Astrocyte of the cerebellum (primary cell): ENCODE measurements at regions not wholly inside any gene's neighbourhood (a gene's known extent, or its start where the extent isn't known, plus 50 kb on each side); places are given as distances from the start of the nearest gene placed in this dataset.

Source experiments
- DNase-seq: peaks from one replicate; pipeline ENCODE4 v3.0.0-alpha.2; 2011; ENCODE audit warnings: low read depth
- H3K4me3 ChIP-seq: 2 replicates; pipeline ENCODE4 v1.5.1; 2011; ENCODE audit warnings: mild to moderate bottlenecking, low read depth, low read length, moderate library complexity
- CTCF ChIP-seq: IDR thresholded peaks from 2 replicates; pipeline ENCODE4 v1.5.1; 2012; ENCODE audit warnings: low read length, low read depth, moderate library complexity, mild to moderate bottlenecking; ENCODE audit errors: missing control alignments
- in situ Hi-C: cut with HindIII; loops from 2 replicates; pipeline ENCODE4 v1.10.0; 2017; ENCODE audit warnings: low sequenced_read_pairs

DNA sequence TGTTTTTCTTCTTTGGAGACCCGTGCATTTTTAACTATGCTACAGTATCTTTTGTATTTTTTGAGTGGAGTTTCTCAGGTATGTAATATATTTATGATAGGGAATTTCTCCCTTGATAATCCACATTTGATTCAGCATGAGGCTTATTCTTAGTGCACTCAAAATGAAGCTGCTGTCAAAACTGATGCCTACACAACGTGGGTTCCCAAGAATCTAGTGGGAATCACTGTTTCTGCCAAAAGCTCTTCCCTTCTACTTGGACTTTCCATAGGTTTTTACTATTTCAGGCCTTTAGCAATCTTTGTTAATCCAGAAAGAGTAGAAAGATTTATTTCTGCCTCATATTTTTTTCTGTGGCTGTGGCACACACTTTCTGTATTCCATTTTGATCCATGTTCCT lies 1003.7 kb downstream of the SLITRK5 start:
- in situ Hi-C loops = no loop called here
- H3K4me3 ChIP-seq = no peak overlapping the region
- TF ChIP-seq CTCF = no peak
- DNase-seq = no peak

DNA sequence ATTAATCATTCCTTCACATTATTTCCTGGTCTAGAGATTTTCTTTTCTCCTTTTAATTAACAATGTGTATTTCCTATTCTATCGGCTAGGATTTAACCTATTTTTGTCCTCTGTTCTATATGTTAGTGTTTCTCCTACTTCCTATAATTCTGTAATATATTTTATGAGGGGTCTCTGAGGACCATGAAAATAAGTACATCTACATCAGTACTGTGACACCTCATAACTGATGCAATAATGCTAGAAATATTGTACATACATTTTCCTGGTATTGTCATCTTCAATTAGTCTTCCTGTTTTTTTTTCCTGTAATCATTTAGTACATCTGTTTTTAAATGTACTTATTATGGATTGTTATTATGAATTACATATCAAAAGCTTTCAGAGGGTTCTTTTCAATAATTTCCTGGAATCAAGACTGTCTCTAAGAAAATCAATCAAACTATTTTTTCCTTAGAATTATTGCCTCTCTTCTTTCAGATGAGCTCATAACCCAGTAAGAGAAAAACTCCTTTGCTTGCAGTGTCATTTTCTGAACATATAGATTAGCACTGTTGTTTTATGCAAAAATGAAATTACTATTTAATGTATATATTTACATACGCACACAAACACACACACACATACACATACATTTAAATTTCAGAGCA lies 1004.3 kb downstream of the SLITRK5 start:
- in situ Hi-C loops = no loop called here
- TF ChIP-seq CTCF = no peak
- DNase-seq = no peak
- no peak overlapping the region for H3K4me3 ChIP-seq

DNA sequence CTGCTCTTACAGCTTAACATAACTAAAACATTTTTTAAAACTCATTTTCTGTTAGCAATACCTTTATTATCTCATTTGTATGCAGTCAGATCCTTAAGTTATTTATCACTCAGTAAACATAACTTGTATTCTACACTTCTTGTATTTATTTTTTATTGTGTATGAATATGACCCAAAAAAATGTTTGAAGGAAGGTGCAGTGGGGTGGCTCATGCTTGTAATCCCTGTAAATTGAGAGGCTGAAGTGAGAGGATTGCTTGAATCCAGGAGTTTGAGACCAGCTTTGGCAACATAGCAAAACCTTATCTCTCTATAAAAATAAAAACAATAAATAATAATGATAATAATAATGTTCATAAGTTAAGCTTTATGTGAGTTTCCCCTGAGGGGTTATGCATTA lies 1004.8 kb downstream of the SLITRK5 start:
- H3K4me3 ChIP-seq = no peak overlapping the region
- no peak for DNase-seq
- TF ChIP-seq CTCF = no peak
- in situ Hi-C loops = no loop called here

GRCh38 chr13:88685459-88685858 lies 1014.3 kb downstream of the SLITRK5 start:
- in situ Hi-C loops = no loop called here
- H3K4me3 ChIP-seq = no peak overlapping the region
- TF ChIP-seq CTCF = no peak
- no peak for DNase-seq

GRCh38 chr13:88701551-88701950 lies 1030.4 kb downstream of the SLITRK5 start:
- no peak for TF ChIP-seq CTCF
- DNase-seq = no peak
- in situ Hi-C loops = no loop called here
- no peak overlapping the region for H3K4me3 ChIP-seq

DNA sequence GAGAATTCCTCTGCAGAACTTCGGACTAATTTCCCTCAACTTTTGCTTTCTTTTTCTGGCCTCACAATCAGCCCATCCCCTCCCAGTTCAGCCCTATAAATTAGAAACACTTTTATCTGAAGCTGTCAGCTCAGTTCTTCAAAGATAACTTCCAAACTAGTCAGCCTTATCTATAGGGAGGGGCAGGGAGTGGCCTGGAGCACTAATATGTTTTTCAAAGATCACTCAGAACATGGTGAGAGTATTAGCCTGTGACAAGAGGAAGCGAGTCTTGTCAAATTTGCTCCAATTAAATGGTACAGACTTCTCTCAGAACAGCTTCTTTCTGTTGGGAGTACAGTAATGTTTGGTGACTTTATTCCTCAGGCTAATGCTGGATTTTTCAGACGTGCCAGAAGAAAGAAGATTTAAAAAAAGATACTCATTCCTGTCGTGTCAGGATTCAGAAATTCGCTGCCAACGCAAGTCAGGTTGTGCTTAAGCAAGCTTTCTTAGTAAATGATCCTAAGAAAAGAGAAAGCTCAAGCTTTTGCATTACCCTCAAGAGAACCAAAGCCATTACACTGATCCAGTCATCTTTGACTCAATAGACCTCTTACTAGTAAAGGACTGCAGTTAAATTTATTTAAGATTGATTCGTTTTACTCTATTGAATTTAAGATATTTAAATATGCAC lies 1033.6 kb downstream of the SLITRK5 start:
- no peak for TF ChIP-seq CTCF
- in situ Hi-C loops = no loop called here
- H3K4me3 ChIP-seq = no peak overlapping the region
- no peak for DNase-seq

DNA sequence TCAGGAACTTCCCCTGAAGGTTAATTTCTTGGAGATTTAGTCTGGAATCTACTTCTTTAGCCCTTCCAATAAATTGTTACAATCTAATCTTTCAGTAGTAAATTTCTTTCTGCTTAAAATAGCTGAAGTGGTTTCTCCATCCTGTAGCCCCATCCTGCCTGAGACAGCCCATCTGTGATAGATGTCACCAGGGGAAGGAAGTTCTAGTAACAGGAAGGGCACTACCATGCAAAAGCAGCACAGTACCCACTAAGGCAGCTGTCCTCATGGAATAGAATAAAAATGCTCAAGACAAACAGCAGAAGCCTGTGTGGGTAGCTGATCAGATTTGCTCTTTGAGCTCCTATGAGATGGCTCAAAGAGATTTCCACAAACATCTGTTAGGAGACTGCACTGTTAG lies 1036.5 kb downstream of the SLITRK5 start:
- no peak overlapping the region for H3K4me3 ChIP-seq
- in situ Hi-C loops = no loop called here
- no peak for TF ChIP-seq CTCF
- DNase-seq = no peak
